SK-N-SH (cell line): ENCODE measurements at regions not wholly inside any gene's neighbourhood (a gene's known extent, or its start where the extent isn't known, plus 50 kb on each side); places are given as distances from the start of the nearest gene placed in this dataset.

Experiments
- CTCF ChIP-seq: fragments of 200-600 bp; sonication (generic); IDR thresholded peaks from 2 replicates; pipeline ENCODE4 v1.6.1; 2017; ENCODE audit warnings: antibody characterized with exemption, mild to moderate bottlenecking, moderate library complexity
- EP300 ChIP-seq, 2 experiments: IDR thresholded peaks; 2 replicates each; pipeline versions ENCODE4 v1.4.0 to v1.6.1; 2012; ENCODE audit warnings: borderline replicate concordance in 1 of 2, low read depth in 1 of 2, low read length in 1 of 2
- FOXJ3 ChIP-seq: sonication (generic); formaldehyde crosslinking; IDR thresholded peaks from 2 replicates; pipeline ENCODE4 v1.5.1; 2020; ENCODE audit warnings: mild to moderate bottlenecking, missing genetic modification reagents
- JUND ChIP-seq: IDR thresholded peaks from 2 replicates; pipeline ENCODE4 v1.4.0; 2012
- MAX ChIP-seq: IDR thresholded peaks from 2 replicates; pipeline ENCODE4 v1.4.0; 2012; ENCODE audit warnings: low read depth
- MXI1 ChIP-seq: IDR thresholded peaks from 2 replicates; pipeline ENCODE4 v1.6.1; 2012; ENCODE audit warnings: mild to moderate bottlenecking, low read depth, low read length, improper control_type of control experiment
- POLR2AphosphoS5 ChIP-seq: IDR thresholded peaks from 2 replicates; pipeline ENCODE4 v1.6.1; 2012; ENCODE audit warnings: low read depth, low read length
- RAD21 ChIP-seq: IDR thresholded peaks from 2 replicates; pipeline ENCODE4 v1.6.1; 2012; ENCODE audit warnings: mild to moderate bottlenecking, low read length
- ZBTB33 ChIP-seq: IDR thresholded peaks from 2 replicates; pipeline ENCODE4 v1.4.0; 2012; ENCODE audit warnings: low read depth, borderline replicate concordance

GRCh38 chr14:26735811-26736210 is 138.0 kb upstream of the NOVA1 start:
- TF ChIP-seq RAD21: no peak
- no peak for TF ChIP-seq MXI1
- TF ChIP-seq CTCF: no peak
- TF ChIP-seq FOXJ3 (CRISPR knock-in tag): no peak
- no peak for TF ChIP-seq MAX
- TF ChIP-seq ZBTB33: no peak
- no peak for TF ChIP-seq EP300 (IDR thresholded peaks at IDR 0.05; ENCODE audit: borderline replicate concordance in 1 of 2, low read depth in 1 of 2, low read length in 1 of 2)
- no peak for TF ChIP-seq JUND
- no peak for TF ChIP-seq POLR2AphosphoS5
